Astrocyte (in vitro differentiated cells and primary cell): ENCODE measurements at regions not wholly inside any gene's neighbourhood (a gene's known extent, or its start where the extent isn't known, plus 50 kb on each side); places are given as distances from the start of the nearest gene placed in this dataset.

ENCODE experiments used
- EZH2 ChIP-seq: IDR thresholded peaks from 2 replicates; pipeline ENCODE4 v1.6.1; 2012; ENCODE audit warnings: mild to moderate bottlenecking, low read length, inconsistent platforms; ENCODE audit not compliant: insufficient read depth
- TF ChIP-seq, protein P1 (sequence below): IDR thresholded peaks from 2 replicates; pipeline ENCODE4 v1.5.1; 2011; ENCODE audit warnings: low read depth, mild to moderate bottlenecking, inconsistent platforms, low read length, moderate library complexity; ENCODE audit not compliant: insufficient read depth

DNA sequence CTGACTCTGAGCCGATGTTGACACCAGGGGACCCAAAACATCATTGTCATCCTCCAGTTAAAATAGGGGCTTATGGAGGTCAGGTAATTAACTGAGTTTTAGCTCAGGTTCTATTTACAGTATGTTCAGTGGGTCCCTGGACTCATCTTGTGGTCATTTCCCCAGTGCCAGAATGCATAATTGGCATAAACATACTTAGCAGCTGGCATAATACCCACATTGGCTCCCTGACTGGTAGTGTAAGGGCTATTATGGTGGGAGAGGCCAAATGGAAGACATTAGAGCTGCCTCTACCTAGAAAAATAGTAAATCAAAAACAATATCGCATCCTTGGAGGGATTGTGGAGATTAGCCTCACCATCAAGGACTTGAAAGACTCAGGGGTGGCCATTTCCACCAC lies 350.9 kb downstream of the C12orf75 start:
- TF ChIP-seq, protein P1, sequence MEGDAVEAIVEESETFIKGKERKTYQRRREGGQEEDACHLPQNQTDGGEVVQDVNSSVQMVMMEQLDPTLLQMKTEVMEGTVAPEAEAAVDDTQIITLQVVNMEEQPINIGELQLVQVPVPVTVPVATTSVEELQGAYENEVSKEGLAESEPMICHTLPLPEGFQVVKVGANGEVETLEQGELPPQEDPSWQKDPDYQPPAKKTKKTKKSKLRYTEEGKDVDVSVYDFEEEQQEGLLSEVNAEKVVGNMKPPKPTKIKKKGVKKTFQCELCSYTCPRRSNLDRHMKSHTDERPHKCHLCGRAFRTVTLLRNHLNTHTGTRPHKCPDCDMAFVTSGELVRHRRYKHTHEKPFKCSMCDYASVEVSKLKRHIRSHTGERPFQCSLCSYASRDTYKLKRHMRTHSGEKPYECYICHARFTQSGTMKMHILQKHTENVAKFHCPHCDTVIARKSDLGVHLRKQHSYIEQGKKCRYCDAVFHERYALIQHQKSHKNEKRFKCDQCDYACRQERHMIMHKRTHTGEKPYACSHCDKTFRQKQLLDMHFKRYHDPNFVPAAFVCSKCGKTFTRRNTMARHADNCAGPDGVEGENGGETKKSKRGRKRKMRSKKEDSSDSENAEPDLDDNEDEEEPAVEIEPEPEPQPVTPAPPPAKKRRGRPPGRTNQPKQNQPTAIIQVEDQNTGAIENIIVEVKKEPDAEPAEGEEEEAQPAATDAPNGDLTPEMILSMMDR = no peak
- TF ChIP-seq EZH2 = no peak
